Stimulated activated CD4-positive, alpha-beta T cell treated with anti-CD3 and anti-CD28 coated beads, Interleukin-15, amount 100 ng/mL, for 48 hours (primary cell): ENCODE measurements at regions not wholly inside any gene's neighbourhood (a gene's known extent, or its start where the extent isn't known, plus 50 kb on each side); places are given as distances from the start of the nearest gene placed in this dataset.

Experiments
- DNase-seq, 2 donors: peaks; one replicate each; pipeline ENCODE4 v3.0.0-alpha.2; 2020; ENCODE audit warnings: low read depth in 2 of 2

GRCh38 chr12:85509081-85509856, 229.2 kb downstream of the ALX1 start:
- DNase-seq = no peak

GRCh38 chr12:85509857-85510256, 229.8 kb downstream of the ALX1 start:
- no peak for DNase-seq

GRCh38 chr12:85516039-85516438, 236.0 kb downstream of the ALX1 start:
- no peak for DNase-seq

GRCh38 chr12:85516667-85517325, 236.8 kb downstream of the ALX1 start:
- DNase-seq = no peak

GRCh38 chr12:85519163-85519562, 239.1 kb downstream of the ALX1 start:
- no peak for DNase-seq

- no peak for DNase-seq
Observed at GRCh38 chr12:85523197-85523596, 243.2 kb downstream of the ALX1 start.

GRCh38 chr12:85527192-85527591, 247.2 kb downstream of the ALX1 start:
- no peak for DNase-seq

- no peak for DNase-seq
Observed at GRCh38 chr12:85529896-85530295, 249.9 kb downstream of the ALX1 start.

GRCh38 chr12:85530456-85530855, 250.4 kb downstream of the ALX1 start:
- DNase-seq = no peak

GRCh38 chr12:85531341-85531740, 251.3 kb downstream of the ALX1 start:
- no peak for DNase-seq

- no peak for DNase-seq
Observed at GRCh38 chr12:85549640-85550039, 269.6 kb downstream of the ALX1 start.

GRCh38 chr12:85550924-85551323, 270.9 kb downstream of the ALX1 start:
- no peak for DNase-seq

- no peak for DNase-seq
Observed at GRCh38 chr12:85552461-85552860, 272.4 kb downstream of the ALX1 start.

GRCh38 chr12:85557850-85558249, 277.8 kb downstream of the ALX1 start:
- no peak for DNase-seq

GRCh38 chr12:85558684-85559083, 277.5 kb downstream of the RASSF9 start:
- DNase-seq = no peak

- no peak for DNase-seq
Observed at GRCh38 chr12:85559127-85559526, 277.1 kb downstream of the RASSF9 start.

- DNase-seq = no peak
Observed at GRCh38 chr12:85559536-85559935, 276.7 kb downstream of the RASSF9 start.

- no peak for DNase-seq
Observed at GRCh38 chr12:85562765-85563164, 273.4 kb downstream of the RASSF9 start.

GRCh38 chr12:85564786-85565185, 271.4 kb downstream of the RASSF9 start:
- no peak for DNase-seq

GRCh38 chr12:85568395-85569103, 267.7 kb downstream of the RASSF9 start:
- no peak for DNase-seq

GRCh38 chr12:85569261-85569660, 266.9 kb downstream of the RASSF9 start:
- DNase-seq = no peak

- DNase-seq = no peak
Observed at GRCh38 chr12:85572956-85573355, 263.3 kb downstream of the RASSF9 start.
